ENCODE measurements at regions not wholly inside any gene's neighbourhood (a gene's known extent, or its start where the extent isn't known, plus 50 kb on each side); places are given as distances from the start of the nearest gene placed in this dataset.

DNA sequence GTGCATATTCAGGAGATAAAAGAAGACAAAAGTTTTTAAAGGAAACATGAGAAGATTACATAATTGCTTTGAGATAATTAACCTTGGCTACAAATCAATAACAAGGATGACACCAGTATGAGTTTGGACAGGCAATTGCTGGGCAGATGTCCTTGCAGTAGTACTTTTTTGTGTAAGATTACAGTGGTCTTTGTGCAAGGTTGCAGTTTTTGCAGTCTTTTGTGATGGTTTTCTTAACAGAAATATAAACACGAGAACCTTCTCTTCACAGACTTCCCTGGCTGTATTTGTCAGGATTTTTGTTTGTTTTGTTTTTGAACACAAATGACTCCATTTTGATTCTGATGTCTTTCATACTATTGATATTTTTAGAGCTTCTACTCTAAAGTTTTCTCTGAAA is 128.3 kb upstream of the ALCAM start:
- TF ChIP-seq CTCF (IDR thresholded peaks at IDR 0.05; ENCODE audit: low read depth, low read length) = no peak
- TF ChIP-seq POLR2A (IDR thresholded peaks at IDR 0.05; ENCODE audit: extremely low read depth, insufficient read length) = no peak
- TF ChIP-seq MAX (IDR thresholded peaks at IDR 0.05; ENCODE audit: low read depth, low read length) = no peak

Data from NB4 (cell line).